ENCODE measurements at regions not wholly inside any gene's neighbourhood (a gene's known extent, or its start where the extent isn't known, plus 50 kb on each side); places are given as distances from the start of the nearest gene placed in this dataset.
"Not testable (repeated sequence)": the region's sequence is repeated elsewhere in the genome, so short reads cannot be mapped to it uniquely, and the experiment has no call there.

- TF ChIP-seq ZNF133 (tag by site-specific recombination; IDR thresholded peaks at IDR 0.05); ZNF707 (tag by site-specific recombination; IDR thresholded peaks at IDR 0.05); ZNF488 (tag by site-specific recombination; IDR thresholded peaks at IDR 0.05); ZNF121 (tag by site-specific recombination; IDR thresholded peaks at IDR 0.05); HOXA7 (CRISPR knock-in tag; IDR thresholded peaks at IDR 0.05; ENCODE audit: borderline replicate concordance); ZNF366 (tag by site-specific recombination; conservative IDR thresholded peaks at IDR 0.05); CTCF (tag by site-specific recombination; IDR thresholded peaks at IDR 0.05): not testable (repeated sequence)
These were observed 239.4 kb downstream of the ANKRD30B start for GRCh38 chr18:14987377-14987776.
